ENCODE measurements at regions not wholly inside any gene's neighbourhood (a gene's known extent, or its start where the extent isn't known, plus 50 kb on each side); places are given as distances from the start of the nearest gene placed in this dataset.

GRCh38 chr6:168896321-168896720 is 357.3 kb downstream of the THBS2 start:
- no peak for DNase-seq

- DNase-seq: peak; percentile 78
Observed at GRCh38 chr6:168895102-168895812, 358.4 kb downstream of the THBS2 start.

GRCh38 chr6:168892031-168892430 is 361.6 kb downstream of the THBS2 start:
- no peak for DNase-seq

GRCh38 chr6:168890981-168891365 is 362.7 kb downstream of the THBS2 start:
- DNase-seq: no peak

GRCh38 chr6:168890306-168890980 is 363.2 kb downstream of the THBS2 start:
- no peak for DNase-seq

GRCh38 chr6:168888786-168889345 is 364.8 kb downstream of the THBS2 start:
- DNase-seq: no peak

GRCh38 chr6:168888102-168888501 is 365.5 kb downstream of the THBS2 start:
- DNase-seq: no peak

- no peak for DNase-seq
Observed at GRCh38 chr6:168887621-168888020, 366.0 kb downstream of the THBS2 start.

- no peak for DNase-seq
Observed at GRCh38 chr6:168886964-168887363, 366.7 kb downstream of the THBS2 start.

GRCh38 chr6:168885751-168886742 is 367.6 kb downstream of the THBS2 start:
- no peak for DNase-seq

GRCh38 chr6:168885196-168885595 is 368.4 kb downstream of the THBS2 start:
- DNase-seq: no peak

- DNase-seq: peak; percentile 68
Observed at GRCh38 chr6:168884646-168885086, 369.0 kb downstream of the THBS2 start.

GRCh38 chr6:168884050-168884645 is 369.5 kb downstream of the THBS2 start:
- DNase-seq: peak; percentile 49

- DNase-seq: no peak
Observed at GRCh38 chr6:168883410-168884049, 370.1 kb downstream of the THBS2 start.

GRCh38 chr6:168880271-168880670 is 373.4 kb downstream of the THBS2 start:
- DNase-seq: no peak

- DNase-seq: no peak
Observed at GRCh38 chr6:168877821-168878282, 375.8 kb downstream of the THBS2 start.

GRCh38 chr6:168876956-168877355 is 376.7 kb downstream of the THBS2 start:
- DNase-seq: no peak

GRCh38 chr6:168875811-168876576 is 377.7 kb downstream of the THBS2 start:
- DNase-seq: no peak

GRCh38 chr6:168874637-168875036 is 379.0 kb downstream of the THBS2 start:
- no peak for DNase-seq

GRCh38 chr6:168873278-168874190 is 380.1 kb downstream of the THBS2 start:
- DNase-seq: no peak

Data from midbrain (tissue), 1 donor.